ENCODE measurements at regions not wholly inside any gene's neighbourhood (a gene's known extent, or its start where the extent isn't known, plus 50 kb on each side); places are given as distances from the start of the nearest gene placed in this dataset.

DNA sequence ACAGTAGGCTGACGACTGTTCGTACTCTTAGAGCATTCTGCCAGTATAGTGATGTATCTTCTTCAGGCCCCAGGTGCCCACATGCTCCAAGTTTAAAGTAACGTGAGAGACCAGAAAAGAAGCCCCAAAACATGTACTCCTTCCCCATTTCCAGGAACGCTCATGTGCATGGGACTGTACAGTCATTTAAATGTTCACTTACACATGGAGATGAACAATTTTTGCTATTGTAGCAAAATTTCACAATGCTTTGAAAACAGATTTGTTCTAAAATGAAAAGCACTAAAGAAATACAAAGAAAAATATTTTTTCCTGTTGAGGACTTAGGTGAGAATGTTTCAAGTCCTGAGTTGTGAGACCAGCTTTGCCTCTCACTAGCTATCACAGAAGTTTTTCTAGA is 269.3 kb upstream of the PRDM1 start:
- DNase-seq (ENCODE audit: low spot score), result no peak
- no peak overlapping the region for H3K27ac Mint-ChIP-seq
- peaks cover 61% of the 10 kb centered on the region for H3K4me1 Mint-ChIP-seq (ENCODE audit: low read depth)
- intact Hi-C loops (cut with micrococcal nuclease), result no loop called here
- peaks cover 14% of the 10 kb centered on the region for H3K9me3 Mint-ChIP-seq
- H3K36me3 Mint-ChIP-seq (ENCODE audit: low read depth), result peaks cover 31% of the 10 kb centered on the region
- no peak overlapping the region for H3K4me3 Mint-ChIP-seq
- no peaks in the 10 kb centered on the region for H3K27me3 Mint-ChIP-seq (ENCODE audit: insufficient read depth)

DNA sequence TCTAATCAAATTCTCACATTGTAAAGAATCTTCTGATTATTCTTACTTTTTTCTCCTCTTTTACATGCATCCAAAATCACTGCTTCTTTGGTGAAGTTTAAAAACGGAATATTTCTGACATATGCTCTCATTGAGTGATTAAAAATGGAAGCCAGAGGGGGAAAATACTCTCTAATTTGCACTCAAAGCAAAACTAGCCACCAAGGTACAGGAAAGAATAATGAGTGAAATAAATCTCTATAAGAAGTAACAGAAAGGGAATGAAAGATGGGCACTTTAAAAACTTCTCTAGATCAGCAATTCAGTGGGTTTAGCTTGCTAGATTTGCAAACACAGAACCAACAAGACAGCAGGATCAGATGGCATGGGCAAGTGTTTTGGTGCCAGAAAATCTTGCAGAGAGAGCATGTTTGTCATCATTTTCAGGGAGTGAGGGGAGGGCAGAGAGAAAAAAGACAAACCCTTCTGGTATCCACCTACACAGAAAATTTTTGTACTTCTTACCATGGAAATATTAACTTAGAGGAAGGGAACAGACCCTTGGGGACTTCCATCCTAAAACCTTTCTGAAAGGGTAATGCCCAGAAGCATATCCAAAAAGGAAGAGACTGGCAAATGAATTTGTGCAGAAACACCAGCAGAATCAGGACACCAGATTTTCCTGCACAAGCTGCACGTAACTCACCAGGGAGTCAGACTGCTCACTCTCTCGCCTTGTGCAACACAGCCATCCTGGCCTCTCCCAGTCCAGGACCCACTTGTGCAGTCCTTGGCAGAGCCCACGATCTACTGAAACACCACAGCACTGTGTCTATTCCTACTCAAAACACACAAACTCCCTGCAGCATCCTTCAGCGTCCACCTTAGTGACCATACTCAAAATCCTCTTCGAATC is 270.2 kb upstream of the PRDM1 start:
- Mint-ChIP-seq H3K4me3 (peak overlapping the region; percentile 4), H3K4me1 (ENCODE audit: low read depth) (peaks cover 65% of the 10 kb centered on the region), H3K27ac (peak overlapping the region; percentile 21)

DNA sequence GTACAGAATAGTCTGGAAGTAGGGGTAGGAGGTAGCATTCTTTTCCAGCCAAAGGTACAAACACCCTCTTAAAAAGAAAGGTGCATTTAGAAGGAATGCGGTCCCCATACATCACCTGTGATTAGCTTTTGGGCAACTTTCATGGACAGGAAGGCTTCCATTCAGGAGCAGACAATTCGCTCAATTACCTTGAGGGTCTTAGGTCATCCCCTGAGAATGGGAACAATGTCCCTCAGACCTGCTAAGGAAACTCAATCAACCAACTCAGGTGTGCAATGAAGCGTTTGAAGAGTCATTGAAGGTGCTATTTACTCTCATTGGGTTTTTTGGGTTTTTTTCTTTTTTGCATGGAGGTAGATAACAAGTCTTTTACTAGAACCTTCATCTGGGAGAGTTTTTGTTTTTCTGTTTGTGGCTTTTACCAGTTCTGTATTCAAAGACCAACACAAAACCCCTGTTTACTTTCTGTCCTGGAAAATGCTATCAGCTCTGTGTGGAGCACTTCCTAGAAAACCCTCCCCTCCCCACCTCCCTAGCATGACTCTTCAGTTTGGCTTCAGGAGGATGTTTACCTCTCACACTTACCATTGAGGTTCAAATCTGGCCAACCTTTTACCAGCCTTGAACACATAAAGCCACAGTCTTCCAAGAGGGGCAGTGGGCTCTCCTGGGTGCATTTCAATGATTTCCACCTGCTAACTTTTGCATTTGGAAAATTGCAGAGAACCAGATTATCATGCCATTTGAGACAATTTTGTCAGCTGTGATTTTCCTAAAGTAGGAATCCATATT is 271.2 kb upstream of the PRDM1 start:
- intact Hi-C loops (cut with micrococcal nuclease), result loop anchor here (1.0 kb wide), 1 partner anchor 85 kb away; no protein-coding TSS in a partner anchor
- peak overlapping the region; percentile 49 for H3K27ac Mint-ChIP-seq
- peak overlapping the region; percentile 11 for H3K4me3 Mint-ChIP-seq

More for the DNA sequence above, 270.2 kb upstream of the PRDM1 start:
- DNase-seq (ENCODE audit: low spot score), result no peak
- Mint-ChIP-seq H3K9me3 (peaks cover 7% of the 10 kb centered on the region), H3K27me3 (ENCODE audit: insufficient read depth) (no peaks in the 10 kb centered on the region), H3K36me3 (ENCODE audit: low read depth) (peaks cover 30% of the 10 kb centered on the region)
- intact Hi-C loops (cut with micrococcal nuclease), result loop anchor here (1.0 kb wide), 1 partner anchor 84 kb away; no protein-coding TSS in a partner anchor

DNA sequence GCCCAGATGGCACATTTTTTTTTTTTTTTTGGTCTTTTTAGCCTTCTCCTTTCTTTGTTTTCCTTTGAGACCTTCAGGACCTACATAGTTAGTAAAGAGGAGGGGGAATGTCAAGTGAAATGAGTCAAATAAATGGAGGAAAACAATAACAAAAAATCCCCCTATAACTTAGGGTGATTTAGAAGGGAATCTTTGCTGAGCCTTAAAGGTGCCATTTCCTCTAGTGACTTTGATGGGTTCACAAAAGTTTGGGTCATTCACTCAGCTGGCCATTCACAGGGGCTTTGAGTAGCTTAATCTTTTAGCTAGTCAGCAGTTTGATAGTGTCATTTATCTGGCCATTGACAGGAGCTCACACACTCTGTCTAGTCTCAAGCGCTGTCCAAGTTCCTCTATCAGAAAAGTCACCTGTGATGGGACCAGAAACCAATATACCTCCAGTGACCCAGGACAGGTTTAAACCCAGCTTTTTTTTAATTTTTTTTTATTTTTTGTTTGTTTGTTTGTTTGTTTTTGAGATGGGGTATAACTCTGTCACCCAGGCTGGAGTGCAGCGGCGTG is 275.1 kb upstream of the PRDM1 start:
- H3K27ac Mint-ChIP-seq, result peak overlapping the region; percentile 92
- H3K4me3 Mint-ChIP-seq, result peak overlapping the region; percentile 58
- H3K27me3 Mint-ChIP-seq (ENCODE audit: insufficient read depth), result no peaks in the 10 kb centered on the region

More for the DNA sequence above, 271.2 kb upstream of the PRDM1 start:
- peaks cover 25% of the 10 kb centered on the region for H3K36me3 Mint-ChIP-seq (ENCODE audit: low read depth)
- peaks cover 2% of the 10 kb centered on the region for H3K9me3 Mint-ChIP-seq
- H3K4me1 Mint-ChIP-seq (ENCODE audit: low read depth), result peaks cover 75% of the 10 kb centered on the region
- DNase-seq (ENCODE audit: low spot score), result peak; percentile 39
- no peaks in the 10 kb centered on the region for H3K27me3 Mint-ChIP-seq (ENCODE audit: insufficient read depth)

DNA sequence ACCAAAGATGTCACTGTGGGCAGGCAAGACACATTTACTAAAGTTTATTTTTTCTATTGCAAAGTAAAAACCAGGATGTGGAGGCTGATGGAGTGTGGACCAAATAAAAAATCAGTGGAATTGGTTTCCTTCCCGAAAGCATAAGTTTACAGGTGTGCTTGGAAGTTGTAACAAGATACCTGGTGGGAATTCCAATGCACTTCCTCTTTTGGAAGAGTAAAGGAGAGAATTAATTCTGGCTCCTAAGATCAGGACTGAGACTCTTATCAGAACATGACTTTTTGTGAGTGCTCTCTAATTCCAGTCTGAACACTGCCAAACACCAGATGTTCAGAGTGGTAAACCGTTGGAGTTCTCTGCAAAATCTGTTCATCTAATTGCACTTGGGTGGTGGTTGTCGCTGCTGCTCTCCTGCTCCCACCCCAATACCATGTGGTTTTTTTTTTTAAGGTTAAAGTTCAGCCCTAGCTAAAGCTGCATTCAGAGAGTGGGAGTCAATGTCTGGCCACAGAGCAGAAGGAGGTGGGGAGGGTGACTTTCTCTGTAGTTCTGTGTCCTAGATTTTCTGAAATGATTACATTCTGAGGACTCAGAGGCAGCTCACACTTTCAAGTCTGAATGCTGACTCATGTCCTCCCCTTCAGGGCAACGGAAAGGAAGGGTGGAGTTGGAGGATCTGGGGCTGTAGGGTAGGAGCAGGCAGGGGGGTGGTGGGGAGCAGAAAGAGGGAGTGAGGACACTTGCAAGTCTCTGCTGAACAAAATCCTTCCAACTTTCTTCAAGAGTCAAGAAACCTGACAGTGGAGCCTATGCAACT is 275.8 kb upstream of the PRDM1 start:
- intact Hi-C loops (cut with micrococcal nuclease), result loop anchor here (1.0 to 2.0 kb wide), 9 partner anchors 14 to 354 kb away; no protein-coding TSS in a partner anchor
- peaks cover 17% of the 10 kb centered on the region for H3K9me3 Mint-ChIP-seq

More for the DNA sequence above, 275.1 kb upstream of the PRDM1 start:
- Mint-ChIP-seq H3K36me3 (ENCODE audit: low read depth) (peaks cover 17% of the 10 kb centered on the region), H3K4me1 (ENCODE audit: low read depth) (peaks cover 82% of the 10 kb centered on the region), H3K9me3 (peaks cover 17% of the 10 kb centered on the region)
- intact Hi-C loops (cut with micrococcal nuclease), result loop anchor here (1.0 to 2.0 kb wide), 9 partner anchors 15 to 353 kb away; no protein-coding TSS in a partner anchor
- no peak for DNase-seq (ENCODE audit: low spot score)

DNA sequence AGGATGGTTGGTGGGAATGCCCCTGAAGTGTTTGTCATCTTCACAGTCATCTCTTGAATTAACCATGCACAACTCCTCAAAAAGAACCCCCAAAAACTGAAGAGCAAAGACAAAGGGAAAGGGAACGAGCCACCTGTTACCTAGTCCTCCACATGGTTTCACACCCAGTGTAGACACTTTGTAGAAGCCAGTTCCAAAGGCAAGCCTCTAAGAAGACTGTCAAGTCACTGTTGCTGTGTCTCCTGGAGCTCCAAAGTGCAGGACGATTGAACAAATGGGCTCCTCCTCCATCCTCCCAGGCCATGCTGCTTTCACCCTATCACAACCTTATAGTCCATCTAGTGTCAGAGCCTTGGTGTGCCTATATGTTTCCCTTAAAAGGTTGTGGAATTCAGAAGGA is 277.6 kb upstream of the PRDM1 start:
- Mint-ChIP-seq H3K36me3 (ENCODE audit: low read depth) (peaks cover 11% of the 10 kb centered on the region), H3K27ac (peak overlapping the region; percentile 92), H3K4me1 (ENCODE audit: low read depth) (peaks cover 58% of the 10 kb centered on the region), H3K9me3 (peaks cover 17% of the 10 kb centered on the region), H3K27me3 (ENCODE audit: insufficient read depth) (no peaks in the 10 kb centered on the region), H3K4me3 (no peak overlapping the region)
- no peak for DNase-seq (ENCODE audit: low spot score)
- intact Hi-C loops (cut with micrococcal nuclease), result no loop called here

More for the DNA sequence above, 275.8 kb upstream of the PRDM1 start:
- peak; percentile 73 for DNase-seq (ENCODE audit: low spot score)
- Mint-ChIP-seq H3K4me3 (peak overlapping the region; percentile 58), H3K4me1 (ENCODE audit: low read depth) (peaks cover 76% of the 10 kb centered on the region), H3K27me3 (ENCODE audit: insufficient read depth) (no peaks in the 10 kb centered on the region), H3K27ac (peak overlapping the region; percentile 92), H3K36me3 (ENCODE audit: low read depth) (peaks cover 17% of the 10 kb centered on the region)

DNA sequence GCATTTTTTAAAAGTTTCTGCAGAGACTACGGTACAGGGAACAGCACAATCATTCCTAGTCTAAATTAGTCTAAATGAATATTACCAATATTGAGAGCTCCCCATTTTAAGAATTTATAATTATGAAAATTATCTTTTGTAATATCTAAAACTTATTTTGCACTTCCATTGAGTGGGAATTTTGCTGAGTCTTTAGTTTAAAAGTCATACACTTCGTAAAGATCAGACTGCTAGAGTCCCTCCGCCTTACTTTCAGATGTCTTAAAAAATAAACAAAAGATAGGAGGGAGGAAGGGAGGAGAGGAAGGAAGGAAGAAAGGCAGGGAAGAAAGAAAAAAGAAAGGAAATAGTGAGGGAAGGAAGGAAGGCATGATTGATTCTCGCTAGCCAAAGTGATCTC is 278.2 kb upstream of the PRDM1 start:
- Mint-ChIP-seq H3K27me3 (ENCODE audit: insufficient read depth) (no peaks in the 10 kb centered on the region), H3K9me3 (peaks cover 17% of the 10 kb centered on the region), H3K4me1 (ENCODE audit: low read depth) (peaks cover 53% of the 10 kb centered on the region), H3K36me3 (ENCODE audit: low read depth) (peaks cover 11% of the 10 kb centered on the region), H3K27ac (no peak overlapping the region), H3K4me3 (peak overlapping the region; percentile 6)
- no peak for DNase-seq (ENCODE audit: low spot score)
- intact Hi-C loops (cut with micrococcal nuclease), result no loop called here

DNA sequence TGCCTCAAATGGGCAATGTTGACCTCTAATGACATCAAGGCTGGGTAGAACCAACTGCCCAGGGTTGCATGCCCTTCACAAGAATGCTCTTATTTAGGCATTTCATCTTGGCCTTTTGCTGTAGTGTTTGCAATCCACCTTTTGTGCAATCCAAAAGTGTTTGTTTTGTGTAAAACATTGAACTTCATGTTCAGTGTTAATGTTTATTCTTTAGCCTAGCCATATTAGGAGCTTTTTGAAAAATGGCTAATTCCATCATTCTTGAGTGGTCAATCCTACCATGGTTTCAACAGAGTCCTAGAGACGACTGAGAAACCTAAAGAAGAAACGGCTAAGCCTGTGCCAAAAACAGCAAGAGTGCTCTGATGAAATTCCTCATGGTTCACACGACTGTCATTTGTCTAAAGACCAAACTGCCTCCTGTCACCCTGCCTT is 279.6 kb upstream of the PRDM1 start:
- intact Hi-C loops (cut with micrococcal nuclease), result no loop called here
- H3K4me3 Mint-ChIP-seq, result no peak overlapping the region
- H3K9me3 Mint-ChIP-seq, result peaks cover 21% of the 10 kb centered on the region
- H3K36me3 Mint-ChIP-seq (ENCODE audit: low read depth), result peaks cover 4% of the 10 kb centered on the region
- DNase-seq (ENCODE audit: low spot score), result no peak
- H3K27ac Mint-ChIP-seq, result no peak overlapping the region
- no peaks in the 10 kb centered on the region for H3K27me3 Mint-ChIP-seq (ENCODE audit: insufficient read depth)
- H3K4me1 Mint-ChIP-seq (ENCODE audit: low read depth), result peaks cover 45% of the 10 kb centered on the region

DNA sequence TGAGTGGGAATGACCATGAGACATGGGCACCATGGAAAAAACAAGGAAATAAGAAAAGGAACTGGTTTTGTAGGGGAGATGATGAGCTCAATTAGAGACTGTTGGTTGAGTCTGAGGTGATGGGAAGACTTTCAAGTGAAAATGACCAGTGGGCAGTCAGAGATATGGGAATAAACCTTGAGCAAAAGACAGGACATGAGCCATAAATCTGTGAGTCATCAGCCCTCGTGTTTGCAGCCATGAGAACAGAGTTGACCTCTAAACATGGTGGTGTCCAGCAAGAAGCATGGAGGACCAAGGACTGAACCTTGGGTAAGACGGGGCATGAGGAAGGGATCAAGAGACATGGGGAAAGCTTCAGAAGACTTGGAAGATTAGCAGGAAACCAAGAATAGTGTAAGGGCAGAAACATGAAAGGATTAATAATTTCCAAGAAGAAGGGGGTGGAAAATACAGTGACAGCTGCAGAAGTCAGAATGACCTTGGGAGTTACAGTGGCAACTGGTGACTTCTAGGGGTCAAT is 280.6 kb upstream of the PRDM1 start:
- H3K9me3 Mint-ChIP-seq, result peaks cover 21% of the 10 kb centered on the region
- intact Hi-C loops (cut with micrococcal nuclease), result no loop called here
- peaks cover 4% of the 10 kb centered on the region for H3K36me3 Mint-ChIP-seq (ENCODE audit: low read depth)
- H3K4me3 Mint-ChIP-seq, result no peak overlapping the region
- H3K4me1 Mint-ChIP-seq (ENCODE audit: low read depth), result peaks cover 46% of the 10 kb centered on the region
- no peak overlapping the region for H3K27ac Mint-ChIP-seq
- H3K27me3 Mint-ChIP-seq (ENCODE audit: insufficient read depth), result no peaks in the 10 kb centered on the region
- DNase-seq (ENCODE audit: low spot score), result no peak

DNA sequence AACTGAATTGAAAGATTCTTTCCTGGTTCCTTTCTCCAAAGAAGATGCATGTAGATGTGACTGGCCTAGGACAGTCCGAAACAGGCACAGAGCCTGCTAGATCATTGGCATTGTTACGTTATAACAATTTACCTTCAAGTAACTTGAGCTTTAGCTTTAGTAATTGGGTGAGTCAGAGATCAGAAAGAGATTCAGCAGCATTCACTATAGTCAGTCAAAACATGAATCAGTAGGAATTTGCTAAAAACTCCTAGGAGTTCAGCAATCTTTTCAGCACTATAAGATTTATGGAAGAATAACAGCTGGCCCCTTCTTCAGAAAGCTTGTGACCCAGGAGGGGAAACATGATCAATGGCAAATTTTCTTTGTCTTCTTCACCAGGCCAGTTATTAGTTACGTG is 281.7 kb upstream of the PRDM1 start:
- Mint-ChIP-seq H3K27me3 (ENCODE audit: insufficient read depth) (no peaks in the 10 kb centered on the region), H3K4me1 (ENCODE audit: low read depth) (peaks cover 46% of the 10 kb centered on the region), H3K36me3 (ENCODE audit: low read depth) (peaks cover 9% of the 10 kb centered on the region), H3K27ac (no peak overlapping the region), H3K4me3 (no peak overlapping the region), H3K9me3 (peaks cover 22% of the 10 kb centered on the region)
- intact Hi-C loops (cut with micrococcal nuclease), result no loop called here
- no peak for DNase-seq (ENCODE audit: low spot score)

DNA sequence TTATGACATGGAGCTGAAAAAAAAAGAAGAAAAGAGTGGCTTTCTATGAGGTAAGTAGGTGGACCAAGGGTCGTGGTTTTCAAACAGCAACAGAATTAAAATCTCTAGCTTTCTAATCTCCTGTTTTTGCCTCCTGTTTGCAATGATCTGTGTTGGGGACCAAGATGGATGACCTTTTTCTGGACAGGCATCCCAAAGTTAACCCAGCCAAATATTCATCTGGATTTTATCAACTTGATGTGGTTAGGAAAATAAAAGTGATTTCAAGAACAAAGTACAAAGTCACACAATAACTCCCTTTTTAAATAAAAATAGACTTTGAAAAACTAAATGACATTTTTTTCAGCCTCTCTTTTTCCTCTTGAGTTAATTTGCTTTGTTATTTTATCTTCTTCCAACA is 282.1 kb upstream of the PRDM1 start:
- Mint-ChIP-seq H3K4me1 (ENCODE audit: low read depth) (peaks cover 46% of the 10 kb centered on the region), H3K27me3 (ENCODE audit: insufficient read depth) (no peaks in the 10 kb centered on the region), H3K9me3 (peaks cover 20% of the 10 kb centered on the region), H3K4me3 (no peak overlapping the region), H3K36me3 (ENCODE audit: low read depth) (peaks cover 11% of the 10 kb centered on the region), H3K27ac (no peak overlapping the region)
- intact Hi-C loops (cut with micrococcal nuclease), result no loop called here
- DNase-seq (ENCODE audit: low spot score), result no peak

DNA sequence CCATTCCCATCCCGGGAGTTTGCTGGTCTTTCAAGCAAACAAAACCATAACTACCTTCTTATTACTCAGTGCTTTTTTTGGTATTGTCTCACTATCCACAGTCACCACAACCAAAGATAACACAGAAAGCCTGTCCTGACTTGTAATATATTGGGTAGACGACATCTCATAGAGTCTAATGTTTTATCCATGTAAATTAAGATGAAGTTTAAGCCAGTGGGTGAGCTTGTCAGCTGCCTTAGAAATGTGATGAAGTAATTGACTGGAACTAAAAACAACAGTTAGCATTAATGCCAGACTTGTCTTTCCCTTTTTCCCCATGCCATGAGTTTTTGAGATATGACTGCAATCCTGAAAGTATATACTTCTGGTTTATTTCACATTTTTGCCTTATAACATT is 282.7 kb upstream of the PRDM1 start:
- intact Hi-C loops (cut with micrococcal nuclease), result no loop called here
- DNase-seq (ENCODE audit: low spot score), result no peak
- no peak overlapping the region for H3K4me3 Mint-ChIP-seq
- H3K9me3 Mint-ChIP-seq, result peaks cover 19% of the 10 kb centered on the region
- no peaks in the 10 kb centered on the region for H3K27me3 Mint-ChIP-seq (ENCODE audit: insufficient read depth)
- H3K27ac Mint-ChIP-seq, result no peak overlapping the region
- H3K4me1 Mint-ChIP-seq (ENCODE audit: low read depth), result peaks cover 46% of the 10 kb centered on the region
- peaks cover 13% of the 10 kb centered on the region for H3K36me3 Mint-ChIP-seq (ENCODE audit: low read depth)
